Neural progenitor cell (in vitro differentiated cells): ENCODE measurements at regions not wholly inside any gene's neighbourhood (a gene's known extent, or its start where the extent isn't known, plus 50 kb on each side); places are given as distances from the start of the nearest gene placed in this dataset.

ENCODE experiments used
- DNase-seq: peaks from one replicate; pipeline ENCODE4 v3.0.0-alpha.2; 2016; ENCODE audit warnings: low spot score
- H2AFZ ChIP-seq: fragments of 200-600 bp; sonication (generic); replicated peaks from 2 replicates; pipeline ENCODE4 v1.6.1; 2016; ENCODE audit warnings: antibody characterized with exemption
- H3F3A ChIP-seq: fragments of 200-600 bp; sonication (generic); 2 replicates; pipeline ENCODE4 v1.6.1; 2016; ENCODE audit warnings: antibody characterized with exemption, low read depth
- H3K27ac ChIP-seq: fragments of 200-600 bp; sonication (generic); 2 replicates; pipeline ENCODE4 v1.5.1; 2016; ENCODE audit warnings: mild to moderate bottlenecking
- H3K27me3 ChIP-seq: fragments of 200-600 bp; sonication (generic); 2 replicates; pipeline ENCODE4 v1.6.1; 2016; ENCODE audit warnings: mild to moderate bottlenecking, moderate library complexity
- H3K36me3 ChIP-seq: fragments of 200-600 bp; sonication (generic); 2 replicates; pipeline ENCODE4 v1.5.1; 2016
- H3K4me1 ChIP-seq: fragments of 200-600 bp; sonication (generic); 2 replicates; pipeline ENCODE4 v1.6.1; 2016; ENCODE audit warnings: mixed run types
- H3K4me2 ChIP-seq: fragments of 200-600 bp; sonication (generic); 2 replicates; pipeline ENCODE4 v1.6.1; 2016
- H3K4me3 ChIP-seq: fragments of 200-600 bp; sonication (generic); 2 replicates; pipeline ENCODE4 v1.5.1; 2016
- H3K79me2 ChIP-seq: fragments of 200-600 bp; sonication (generic); 2 replicates; pipeline ENCODE4 v1.6.1; 2016; ENCODE audit warnings: low read depth
- H3K9ac ChIP-seq: fragments of 200-600 bp; sonication (generic); 2 replicates; pipeline ENCODE4 v1.6.1; 2016
- H3K9me3 ChIP-seq: fragments of 200-600 bp; sonication (generic); 2 replicates; pipeline ENCODE4 v1.5.1; 2016; ENCODE audit warnings: low read depth
- H4K20me1 ChIP-seq: fragments of 200-600 bp; sonication (generic); 2 replicates; pipeline ENCODE4 v1.6.1; 2016; ENCODE audit warnings: low read depth
- H3K27ac Mint-ChIP-seq: 3 replicates; pipeline ENCODE4 v1.8.0; 2021; ENCODE audit warnings: mixed read lengths
- H3K27me3 Mint-ChIP-seq: 2 replicates; pipeline ENCODE4 v1.8.0; 2022; ENCODE audit warnings: low read depth, mild to moderate bottlenecking, inconsistent platforms, moderate library complexity, mixed read lengths; ENCODE audit not compliant: insufficient read depth
- H3K36me3 Mint-ChIP-seq: 3 replicates; pipeline ENCODE4 v1.8.0; 2021; ENCODE audit warnings: mixed read lengths
- H3K4me1 Mint-ChIP-seq: 3 replicates; pipeline ENCODE4 v1.8.0; 2021; ENCODE audit warnings: mixed read lengths
- H3K4me3 Mint-ChIP-seq: 3 replicates; pipeline ENCODE4 v1.8.0; 2021; ENCODE audit warnings: mild to moderate bottlenecking, moderate library complexity, mixed read lengths
- H3K9me3 Mint-ChIP-seq: 3 replicates; pipeline ENCODE4 v1.8.0; 2020; ENCODE audit warnings: mixed read lengths
- CTCF ChIP-seq: fragments of 200-600 bp; sonication (generic); IDR thresholded peaks from 2 replicates; pipeline ENCODE4 v1.5.1; 2017; ENCODE audit warnings: antibody characterized with exemption, mild to moderate bottlenecking
- EZH2 ChIP-seq: fragments of 200-600 bp; sonication (generic); IDR thresholded peaks from 2 replicates; pipeline ENCODE4 v1.6.1; 2017; ENCODE audit warnings: antibody characterized with exemption, mild to moderate bottlenecking, moderate library complexity
- EZH2phosphoT487 ChIP-seq: fragments of 200-600 bp; sonication (generic); IDR thresholded peaks from 2 replicates; pipeline ENCODE4 v1.6.1; 2017; ENCODE audit warnings: antibody characterized with exemption

GRCh38 chr1:87426463-87427249 is 98.0 kb downstream of the LMO4 start:
- DNase-seq, result peak; percentile 52
- Mint-ChIP-seq H3K4me3 (no peak overlapping the region), H3K4me1 (peaks cover 31% of the 10 kb centered on the region), H3K27me3 (no peaks in the 10 kb centered on the region), H3K27ac (peak overlapping the region; percentile 58), H3K36me3 (no peaks in the 10 kb centered on the region), H3K9me3 (no peaks in the 10 kb centered on the region)
- peaks cover 34% of the 10 kb centered on the region for H3K4me1 ChIP-seq
- H3K36me3 ChIP-seq, result no peaks in the 10 kb centered on the region
- H3F3A ChIP-seq, result peaks cover 14% of the 10 kb centered on the region
- no peaks in the 10 kb centered on the region for H4K20me1 ChIP-seq
- TF ChIP-seq EZH2 (no peak), EZH2phosphoT487 (no peak), CTCF (no peak)
- peak overlapping the region; percentile 86 for H2AFZ ChIP-seq
- H3K9ac ChIP-seq, result no peak overlapping the region
- no peak overlapping the region for H3K4me3 ChIP-seq
- no peaks in the 10 kb centered on the region for H3K9me3 ChIP-seq
- H3K27ac ChIP-seq, result peak overlapping the region; percentile 66
- peak overlapping the region; percentile 41 for H3K4me2 ChIP-seq
- H3K79me2 ChIP-seq, result no peaks in the 10 kb centered on the region
- H3K27me3 ChIP-seq, result no peaks in the 10 kb centered on the region

DNA sequence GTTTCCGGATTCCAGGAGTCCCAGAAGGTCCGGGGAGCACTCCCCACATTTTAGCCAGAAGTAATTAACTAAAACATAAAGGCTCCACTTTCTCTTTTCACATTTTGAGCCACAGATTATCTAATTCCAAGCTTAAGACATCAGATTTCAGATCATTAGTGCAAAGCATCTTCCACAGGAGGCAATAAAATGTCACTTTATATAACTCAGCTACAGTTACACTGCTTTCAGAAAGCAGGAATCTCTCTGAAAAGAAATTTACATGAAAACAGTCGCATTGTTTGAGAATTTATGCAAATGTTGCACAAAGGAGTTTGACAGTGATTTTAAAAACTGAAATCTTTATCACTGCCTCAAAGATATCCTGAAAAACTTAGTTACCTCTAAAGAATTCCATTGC is 99.7 kb downstream of the LMO4 start:
- Mint-ChIP-seq H3K4me1 (peaks cover 31% of the 10 kb centered on the region), H3K36me3 (no peaks in the 10 kb centered on the region), H3K4me3 (no peak overlapping the region), H3K27me3 (peaks cover under 1% of the 10 kb centered on the region), H3K27ac (no peak overlapping the region), H3K9me3 (no peaks in the 10 kb centered on the region)
- peak overlapping the region; percentile 8 for H3K27ac ChIP-seq
- peak; percentile 18 for DNase-seq
- H3F3A ChIP-seq, result peaks cover 14% of the 10 kb centered on the region
- no peak for TF ChIP-seq EZH2phosphoT487
- no peak for TF ChIP-seq CTCF
- no peak for TF ChIP-seq EZH2
- peak overlapping the region; percentile 69 for H2AFZ ChIP-seq
- no peaks in the 10 kb centered on the region for H3K27me3 ChIP-seq
- H3K4me1 ChIP-seq, result peaks cover 34% of the 10 kb centered on the region
- H3K9ac ChIP-seq, result no peak overlapping the region
- H3K79me2 ChIP-seq, result no peaks in the 10 kb centered on the region
- H3K36me3 ChIP-seq, result no peaks in the 10 kb centered on the region
- H3K4me3 ChIP-seq, result peak overlapping the region; percentile 14
- H3K4me2 ChIP-seq, result peak overlapping the region; percentile 64
- no peaks in the 10 kb centered on the region for H4K20me1 ChIP-seq
- no peaks in the 10 kb centered on the region for H3K9me3 ChIP-seq

DNA sequence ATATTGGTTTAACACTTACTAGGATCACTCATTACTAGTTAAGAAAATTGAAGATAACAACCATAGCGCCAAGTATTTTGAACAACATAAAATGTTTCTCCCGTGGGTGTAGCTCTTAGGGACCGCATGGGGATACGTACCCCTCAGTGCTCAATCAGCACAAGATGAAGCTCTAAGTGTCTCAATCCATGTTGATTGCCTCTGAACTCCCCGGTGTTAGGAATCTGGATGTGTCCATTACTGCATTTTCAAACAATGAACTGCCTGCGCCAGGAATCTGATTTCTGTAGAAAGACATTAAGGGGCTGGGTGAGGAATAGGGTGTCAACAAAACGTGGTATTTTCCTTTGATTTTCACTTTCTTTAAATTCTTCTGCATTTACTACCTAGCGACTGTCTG is 100.2 kb downstream of the LMO4 start:
- Mint-ChIP-seq H3K4me3 (no peak overlapping the region), H3K27me3 (peaks cover 2% of the 10 kb centered on the region), H3K27ac (no peak overlapping the region), H3K9me3 (no peaks in the 10 kb centered on the region), H3K36me3 (no peaks in the 10 kb centered on the region), H3K4me1 (peaks cover 31% of the 10 kb centered on the region)
- Histone ChIP-seq H3K9me3 (no peaks in the 10 kb centered on the region), H3K27me3 (no peaks in the 10 kb centered on the region), H3K4me2 (peak overlapping the region; percentile 64), H3K4me3 (peak overlapping the region; percentile 14), H3K9ac (no peak overlapping the region), H3K27ac (peak overlapping the region; percentile 8), H3F3A (peaks cover 14% of the 10 kb centered on the region), H2AFZ (peak overlapping the region; percentile 69), H3K4me1 (peaks cover 34% of the 10 kb centered on the region), H4K20me1 (no peaks in the 10 kb centered on the region), H3K79me2 (no peaks in the 10 kb centered on the region), H3K36me3 (no peaks in the 10 kb centered on the region)
- DNase-seq, result peak; percentile 48
- TF ChIP-seq EZH2, result no peak
- TF ChIP-seq EZH2phosphoT487, result no peak
- TF ChIP-seq CTCF, result no peak
